HCT116 (cell line): ENCODE measurements at regions not wholly inside any gene's neighbourhood (a gene's known extent, or its start where the extent isn't known, plus 50 kb on each side); places are given as distances from the start of the nearest gene placed in this dataset.

Experiments used
- ATAC-seq: fragments of 200-7000 bp; cut with Tn5 transposase; 2 replicates; pipeline ENCODE4 v1.9.1; 2020; ENCODE audit warnings: mild to moderate bottlenecking, moderate library complexity
- BruUV-seq: library from RNA; stranded (reverse); fragments of 400-500 nt; replicated peaks from 2 replicates; lab custom pipeline; 2021; lab: Mats Ljungman, UMichigan
- CTCF ChIA-PET: fragments of 300-600 bp; sonication (Branson Sonifier 250); formaldehyde crosslinking; loops from one replicate; lab custom pipeline; 2021; ENCODE audit warnings: antibody characterized with exemption; lab: Charles Lee
- POLR2A ChIA-PET: fragments of 300-600, 350-600 bp; sonication (Branson Sonifier 250); formaldehyde crosslinking; loops from one replicate; lab custom pipeline; 2021; ENCODE audit warnings: antibody characterized with exemption; lab: Charles Lee
- RAD21 ChIA-PET, 2 experiments: fragments of 300-600 bp; sonication (Branson Sonifier 250); formaldehyde crosslinking; loops; one replicate each; lab custom pipeline; 2023; ENCODE audit warnings: low total read pairs in 2 of 2; ENCODE audit not compliant: uncharacterized antibody in 2 of 2, unreplicated experiment in 2 of 2, low non-redundant PET in 1 of 2; lab: Charles Lee
- DNase-seq: peaks from one replicate; pipeline ENCODE4 v3.0.0-alpha.2; 2010; ENCODE audit warnings: low read depth, low spot score
- H2AFZ ChIP-seq: fragments of 200-600 bp; shearing (Covaris generic), sonication (generic); 2 replicates; pipeline ENCODE4 v1.6.1; 2017; ENCODE audit warnings: low read depth, mixed run types, mixed read lengths, antibody characterized with exemption, low read length; ENCODE audit not compliant: poor library complexity, severe bottlenecking
- H3K27ac ChIP-seq: 2 replicates; pipeline ENCODE4 v1.5.1; 2012; ENCODE audit warnings: low read depth, low read length
- H3K27me3 ChIP-seq: fragments of 200-600 bp; sonication (generic); 2 replicates; pipeline ENCODE4 v1.6.1; 2016; ENCODE audit warnings: mixed run types, low read length, mixed read lengths; ENCODE audit not compliant: insufficient read depth
- H3K36me3 ChIP-seq, 2 experiments: fragments of 200-500 bp in 1 of 2; fragments of 200-600 bp in 1 of 2; sonication (Bioruptor generic) in 1 of 2; sonication (generic) in 1 of 2; 2 replicates each; pipeline versions ENCODE4 v1.5.1 to v1.6.1; 2014 to 2016; ENCODE audit warnings: low read length in 2 of 2, inconsistent platforms in 1 of 2, mixed read lengths in 1 of 2, mixed run types in 1 of 2; ENCODE audit not compliant: insufficient read depth in 2 of 2, control insufficient read depth in 1 of 2
- H3K4me1 ChIP-seq, 2 experiments: fragments of 200-600 bp in 1 of 2; sonication (generic) in 1 of 2; 2 replicates each; pipeline versions ENCODE4 v1.5.1 to v1.6.1; 2012 to 2017; ENCODE audit warnings: low read length in 2 of 2, inconsistent platforms in 1 of 2, mild to moderate bottlenecking in 1 of 2, mixed read lengths in 1 of 2, mixed run types in 1 of 2, moderate library complexity in 1 of 2; ENCODE audit not compliant: insufficient read depth in 2 of 2, control insufficient read depth in 1 of 2
- H3K4me2 ChIP-seq: fragments of 200-600 bp; sonication (generic); 2 replicates; pipeline ENCODE4 v1.6.1; 2017; ENCODE audit warnings: mixed run types, low read length, mixed read lengths
- H3K4me3 ChIP-seq, 2 experiments: fragments of 200-600 bp in 1 of 2; sonication (generic) in 1 of 2; replicated peaks in 1 of 2; 2 replicates each; pipeline ENCODE4 v1.5.1; 2011 to 2016; ENCODE audit warnings: low read length in 2 of 2, control low read depth in 1 of 2, low read depth in 1 of 2, mild to moderate bottlenecking in 1 of 2, mixed read lengths in 1 of 2, mixed run types in 1 of 2
- H3K79me2 ChIP-seq: fragments of 200-600 bp; sonication (generic); 2 replicates; pipeline ENCODE4 v1.6.1; 2017; ENCODE audit warnings: mild to moderate bottlenecking, mixed run types, low read length, moderate library complexity, mixed read lengths; ENCODE audit not compliant: insufficient read depth
- H3K9ac ChIP-seq: fragments of 200-600 bp; sonication (generic); 2 replicates; pipeline ENCODE4 v1.6.1; 2016; ENCODE audit warnings: low read length, mixed read lengths
- H3K9me2 ChIP-seq: fragments of 200-600 bp; sonication (generic), shearing (Covaris generic); 2 replicates; pipeline ENCODE4 v1.6.1; 2017; ENCODE audit warnings: mixed run types, mild to moderate bottlenecking, moderate library complexity; ENCODE audit not compliant: insufficient read depth
- H3K9me3 ChIP-seq, 2 experiments: fragments of 200-500 bp in 1 of 2; fragments of 200-600 bp in 1 of 2; sonication (Bioruptor generic) in 1 of 2; sonication (generic) in 1 of 2; 2 replicates each; pipeline ENCODE4 v1.6.1; 2014 to 2017; ENCODE audit warnings: low read length in 2 of 2, mixed read lengths in 2 of 2, inconsistent platforms in 1 of 2, low read depth in 1 of 2, mild to moderate bottlenecking in 1 of 2, mixed run types in 1 of 2, moderate library complexity in 1 of 2; ENCODE audit not compliant: control insufficient read depth in 1 of 2, insufficient read depth in 1 of 2
- H4K20me1 ChIP-seq: fragments of 200-600 bp; sonication (generic), shearing (Covaris generic); 2 replicates; pipeline ENCODE4 v1.6.1; 2017; ENCODE audit warnings: mixed run types, mild to moderate bottlenecking, moderate library complexity; ENCODE audit not compliant: insufficient read depth
- ATF3 ChIP-seq: IDR thresholded peaks from 2 replicates; pipeline ENCODE4 v1.6.1; 2012
- CBX3 ChIP-seq: IDR thresholded peaks from 2 replicates; pipeline ENCODE4 v1.6.1; 2012; ENCODE audit warnings: low read depth
- CEBPB ChIP-seq: IDR thresholded peaks from 2 replicates; pipeline ENCODE4 v1.6.1; 2012; ENCODE audit warnings: low read depth
- ELF1 ChIP-seq: IDR thresholded peaks from 2 replicates; pipeline ENCODE4 v1.6.1; 2012; ENCODE audit warnings: low read depth, borderline replicate concordance
- EZH2 ChIP-seq: fragments of 200-600 bp; sonication (generic); IDR thresholded peaks from 2 replicates; pipeline ENCODE4 v1.6.1; 2017; ENCODE audit warnings: antibody characterized with exemption, mixed run types
- FOSL1 ChIP-seq: IDR thresholded peaks from 2 replicates; pipeline ENCODE4 v1.6.1; 2012; ENCODE audit warnings: low read depth
- JUND ChIP-seq: IDR thresholded peaks from 2 replicates; pipeline ENCODE4 v1.6.1; 2012
- MAX ChIP-seq: IDR thresholded peaks from 2 replicates; pipeline ENCODE4 v1.6.1; 2012
- SIN3A ChIP-seq: IDR thresholded peaks from 2 replicates; pipeline ENCODE4 v1.6.1; 2012; ENCODE audit warnings: low read depth
- SP1 ChIP-seq: IDR thresholded peaks from 2 replicates; pipeline ENCODE4 v1.6.1; 2012; ENCODE audit warnings: low read depth
- SRF ChIP-seq: IDR thresholded peaks from 2 replicates; pipeline ENCODE4 v1.6.1; 2012; ENCODE audit warnings: low read depth
- TCF7L2 ChIP-seq: IDR thresholded peaks from 2 replicates; pipeline ENCODE4 v1.7.0; 2011; ENCODE audit warnings: borderline replicate concordance, inconsistent platforms; ENCODE audit not compliant: insufficient read depth, insufficient read length; ENCODE audit errors: extremely low read depth
- ZFX ChIP-seq: fragments of 450-650 bp; IDR thresholded peaks from 2 replicates; pipeline ENCODE4 v1.6.1; 2017
- ZNF274 ChIP-seq: fragments of 200-500 bp; sonication (Bioruptor generic); IDR thresholded peaks from 2 replicates; pipeline ENCODE4 v1.6.1; 2014; ENCODE audit warnings: mild to moderate bottlenecking, low read depth, low read length, inconsistent platforms
- intact Hi-C: fragments of 100-400 bp; cut with micrococcal nuclease; formaldehyde crosslinking; loops from 2 replicates; pipeline ENCODE4 v1.10.0; 2022
- TF ChIP-seq, protein P1 (sequence below): IDR thresholded peaks from 2 replicates; pipeline ENCODE4 v1.6.1; 2012; ENCODE audit warnings: low read depth
- TF ChIP-seq, protein P2 (sequence below), 3 experiments: fragments of 200-600 bp in 1 of 3; sonication (generic) in 1 of 3; IDR thresholded peaks in 2 of 3; conservative IDR thresholded peaks in 1 of 3; 2 replicates each; pipeline ENCODE4 v1.5.1; 2012 to 2017; ENCODE audit warnings: low read depth in 2 of 3, low read length in 2 of 3, antibody characterized with exemption in 1 of 3, borderline replicate concordance in 1 of 3, control low read depth in 1 of 3, mild to moderate bottlenecking in 1 of 3, mixed read lengths in 1 of 3, mixed run types in 1 of 3, moderate library complexity in 1 of 3; ENCODE audit not compliant: insufficient read depth in 1 of 3
- TF ChIP-seq, protein P3 (sequence below): IDR thresholded peaks from 2 replicates; pipeline ENCODE4 v1.6.1; 2011; ENCODE audit warnings: mild to moderate bottlenecking, low read length, moderate library complexity; ENCODE audit not compliant: insufficient replicate concordance; ENCODE audit errors: extremely low read depth

- peak overlapping the region in 1 of 2 experiments; percentile 0; a peak in 1 of 4 replicates for H3K4me3 ChIP-seq
- H3K9me3 ChIP-seq, result no peaks in the 10 kb centered on the region
- no peaks in the 10 kb centered on the region for H3K27me3 ChIP-seq
- no peaks in the 10 kb centered on the region for H3K36me3 ChIP-seq
- peak overlapping the region; percentile 23; the same call in 1 of the 2 replicates for H3K9ac ChIP-seq
- no peaks in the 10 kb centered on the region for H3K9me2 ChIP-seq
- no peaks in the 10 kb centered on the region for H4K20me1 ChIP-seq
- TF ChIP-seq TCF7L2, result peak; percentile 84
- peak; percentile 42; the same call in 1 of the 2 replicates for TF ChIP-seq SIN3A
- TF ChIP-seq, protein P1, sequence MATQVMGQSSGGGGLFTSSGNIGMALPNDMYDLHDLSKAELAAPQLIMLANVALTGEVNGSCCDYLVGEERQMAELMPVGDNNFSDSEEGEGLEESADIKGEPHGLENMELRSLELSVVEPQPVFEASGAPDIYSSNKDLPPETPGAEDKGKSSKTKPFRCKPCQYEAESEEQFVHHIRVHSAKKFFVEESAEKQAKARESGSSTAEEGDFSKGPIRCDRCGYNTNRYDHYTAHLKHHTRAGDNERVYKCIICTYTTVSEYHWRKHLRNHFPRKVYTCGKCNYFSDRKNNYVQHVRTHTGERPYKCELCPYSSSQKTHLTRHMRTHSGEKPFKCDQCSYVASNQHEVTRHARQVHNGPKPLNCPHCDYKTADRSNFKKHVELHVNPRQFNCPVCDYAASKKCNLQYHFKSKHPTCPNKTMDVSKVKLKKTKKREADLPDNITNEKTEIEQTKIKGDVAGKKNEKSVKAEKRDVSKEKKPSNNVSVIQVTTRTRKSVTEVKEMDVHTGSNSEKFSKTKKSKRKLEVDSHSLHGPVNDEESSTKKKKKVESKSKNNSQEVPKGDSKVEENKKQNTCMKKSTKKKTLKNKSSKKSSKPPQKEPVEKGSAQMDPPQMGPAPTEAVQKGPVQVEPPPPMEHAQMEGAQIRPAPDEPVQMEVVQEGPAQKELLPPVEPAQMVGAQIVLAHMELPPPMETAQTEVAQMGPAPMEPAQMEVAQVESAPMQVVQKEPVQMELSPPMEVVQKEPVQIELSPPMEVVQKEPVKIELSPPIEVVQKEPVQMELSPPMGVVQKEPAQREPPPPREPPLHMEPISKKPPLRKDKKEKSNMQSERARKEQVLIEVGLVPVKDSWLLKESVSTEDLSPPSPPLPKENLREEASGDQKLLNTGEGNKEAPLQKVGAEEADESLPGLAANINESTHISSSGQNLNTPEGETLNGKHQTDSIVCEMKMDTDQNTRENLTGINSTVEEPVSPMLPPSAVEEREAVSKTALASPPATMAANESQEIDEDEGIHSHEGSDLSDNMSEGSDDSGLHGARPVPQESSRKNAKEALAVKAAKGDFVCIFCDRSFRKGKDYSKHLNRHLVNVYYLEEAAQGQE, result no peak
- TF ChIP-seq CEBPB, result peak; percentile 50; the same call in 1 of the 2 replicates
- TF ChIP-seq ZNF274, result no peak
- TF ChIP-seq ELF1, result no peak
- TF ChIP-seq ATF3, result no peak
- peak; percentile 71 for TF ChIP-seq SP1
- TF ChIP-seq, protein P2, sequence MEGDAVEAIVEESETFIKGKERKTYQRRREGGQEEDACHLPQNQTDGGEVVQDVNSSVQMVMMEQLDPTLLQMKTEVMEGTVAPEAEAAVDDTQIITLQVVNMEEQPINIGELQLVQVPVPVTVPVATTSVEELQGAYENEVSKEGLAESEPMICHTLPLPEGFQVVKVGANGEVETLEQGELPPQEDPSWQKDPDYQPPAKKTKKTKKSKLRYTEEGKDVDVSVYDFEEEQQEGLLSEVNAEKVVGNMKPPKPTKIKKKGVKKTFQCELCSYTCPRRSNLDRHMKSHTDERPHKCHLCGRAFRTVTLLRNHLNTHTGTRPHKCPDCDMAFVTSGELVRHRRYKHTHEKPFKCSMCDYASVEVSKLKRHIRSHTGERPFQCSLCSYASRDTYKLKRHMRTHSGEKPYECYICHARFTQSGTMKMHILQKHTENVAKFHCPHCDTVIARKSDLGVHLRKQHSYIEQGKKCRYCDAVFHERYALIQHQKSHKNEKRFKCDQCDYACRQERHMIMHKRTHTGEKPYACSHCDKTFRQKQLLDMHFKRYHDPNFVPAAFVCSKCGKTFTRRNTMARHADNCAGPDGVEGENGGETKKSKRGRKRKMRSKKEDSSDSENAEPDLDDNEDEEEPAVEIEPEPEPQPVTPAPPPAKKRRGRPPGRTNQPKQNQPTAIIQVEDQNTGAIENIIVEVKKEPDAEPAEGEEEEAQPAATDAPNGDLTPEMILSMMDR (IDR thresholded peaks at IDR 0.05 in 2 of 3, conservative IDR thresholded peaks at IDR 0.05 in 1 of 3; ENCODE audit: borderline replicate concordance in 1 of 3, insufficient read depth in 1 of 3, low read depth in 2 of 3, low read length in 2 of 3), result no peak
- TF ChIP-seq MAX, result peak; percentile 16; the same call in 1 of the 2 replicates
- TF ChIP-seq ZFX, result no peak
- peak; percentile 88 for TF ChIP-seq CBX3
- TF ChIP-seq, protein P3, sequence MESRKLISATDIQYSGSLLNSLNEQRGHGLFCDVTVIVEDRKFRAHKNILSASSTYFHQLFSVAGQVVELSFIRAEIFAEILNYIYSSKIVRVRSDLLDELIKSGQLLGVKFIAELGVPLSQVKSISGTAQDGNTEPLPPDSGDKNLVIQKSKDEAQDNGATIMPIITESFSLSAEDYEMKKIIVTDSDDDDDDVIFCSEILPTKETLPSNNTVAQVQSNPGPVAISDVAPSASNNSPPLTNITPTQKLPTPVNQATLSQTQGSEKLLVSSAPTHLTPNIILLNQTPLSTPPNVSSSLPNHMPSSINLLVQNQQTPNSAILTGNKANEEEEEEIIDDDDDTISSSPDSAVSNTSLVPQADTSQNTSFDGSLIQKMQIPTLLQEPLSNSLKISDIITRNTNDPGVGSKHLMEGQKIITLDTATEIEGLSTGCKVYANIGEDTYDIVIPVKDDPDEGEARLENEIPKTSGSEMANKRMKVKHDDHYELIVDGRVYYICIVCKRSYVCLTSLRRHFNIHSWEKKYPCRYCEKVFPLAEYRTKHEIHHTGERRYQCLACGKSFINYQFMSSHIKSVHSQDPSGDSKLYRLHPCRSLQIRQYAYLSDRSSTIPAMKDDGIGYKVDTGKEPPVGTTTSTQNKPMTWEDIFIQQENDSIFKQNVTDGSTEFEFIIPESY, result no peak
- TF ChIP-seq FOSL1, result peak; percentile 89
- TF ChIP-seq SRF, result peak; percentile 93
- peak; percentile 80 for TF ChIP-seq JUND
- TF ChIP-seq EZH2, result no peak
- CTCF ChIA-PET, result no interaction called here
- intact Hi-C loops, result no loop called here
- POLR2A ChIA-PET, result no interaction called here
- peak; percentile 63 for DNase-seq
- peak; percentile 81 for ATAC-seq
- RAD21 ChIA-PET, result no interaction called here
- peak overlapping the region; percentile 58 for H3K4me2 ChIP-seq
- no peak overlapping the region for H3K27ac ChIP-seq
- H3K4me1 ChIP-seq, result peaks cover 0 to 52% of the 10 kb centered on the region in 2 experiments; a peak in 2 of 4 replicates
- H2AFZ ChIP-seq, result peak overlapping the region; percentile 81
- no TSS peak for BruUV-seq
- H3K79me2 ChIP-seq, result no peaks in the 10 kb centered on the region
Measured at GRCh38 chr1:199855580-199855979, 171.9 kb upstream of the NR5A2 start.
